H54 (cell line): ENCODE measurements at regions not wholly inside any gene's neighbourhood (a gene's known extent, or its start where the extent isn't known, plus 50 kb on each side); places are given as distances from the start of the nearest gene placed in this dataset.

Source experiments
- DNase-seq: peaks from one replicate; pipeline ENCODE4 v3.0.0; 2011; ENCODE audit warnings: low spot score, mixed read lengths; ENCODE audit not compliant: insufficient read length
- FAIRE-seq: peaks from 3 replicates; lab custom pipeline; 2011; peaks lifted over from hg19 to GRCh38; lab: Jason Lieb, UNC
- POLR2A ChIP-seq: IDR thresholded peaks from 2 replicates; pipeline ENCODE4 v1.6.1; 2011; ENCODE audit warnings: low read depth, mild to moderate bottlenecking, low read length

GRCh38 chr20:21570285-21570992 is 56.6 kb upstream of the NKX2-2 start:
- FAIRE-seq (no peak), DNase-seq (no peak)
- no peak for TF ChIP-seq POLR2A

- DNase-seq (no peak), FAIRE-seq (no peak)
- TF ChIP-seq POLR2A = no peak
Observed at GRCh38 chr20:21569586-21569985, 55.7 kb upstream of the NKX2-2 start.

DNA sequence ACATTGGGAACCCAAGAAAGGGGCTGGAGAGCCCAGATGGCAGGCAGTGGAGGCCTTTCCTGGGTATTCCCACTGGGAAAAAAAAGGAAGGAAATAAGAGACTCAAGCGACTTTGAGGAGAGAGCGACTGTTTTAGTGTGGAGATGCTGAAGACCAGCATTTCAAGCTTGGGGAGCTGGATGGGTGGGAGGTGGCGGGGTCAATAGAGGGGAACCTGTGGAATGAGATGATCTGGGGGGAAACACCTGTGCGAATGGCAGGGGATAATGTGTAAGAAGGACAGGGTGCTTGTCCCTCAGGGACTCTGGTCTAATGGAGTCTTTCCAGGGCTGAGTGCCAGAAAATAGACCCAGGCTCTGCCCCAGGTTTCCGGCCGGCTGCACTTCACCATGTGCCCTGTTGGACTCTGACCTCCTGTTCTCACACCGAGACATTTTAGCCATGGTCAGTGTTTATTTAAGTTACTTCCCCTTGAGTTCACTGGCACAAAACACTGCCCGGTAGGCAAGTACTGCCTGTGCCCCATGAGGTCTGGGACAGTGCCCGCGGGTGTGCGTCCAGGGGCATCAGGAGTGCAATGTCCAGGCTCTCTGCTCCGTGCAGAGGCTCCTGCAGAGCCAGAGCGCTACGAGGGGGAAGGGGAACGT is 50.4 kb upstream of the NKX2-2 start:
- FAIRE-seq = no peak
- TF ChIP-seq POLR2A = no peak
- no peak for DNase-seq
